ENCODE measurements at regions not wholly inside any gene's neighbourhood (a gene's known extent, or its start where the extent isn't known, plus 50 kb on each side); places are given as distances from the start of the nearest gene placed in this dataset.

DNA sequence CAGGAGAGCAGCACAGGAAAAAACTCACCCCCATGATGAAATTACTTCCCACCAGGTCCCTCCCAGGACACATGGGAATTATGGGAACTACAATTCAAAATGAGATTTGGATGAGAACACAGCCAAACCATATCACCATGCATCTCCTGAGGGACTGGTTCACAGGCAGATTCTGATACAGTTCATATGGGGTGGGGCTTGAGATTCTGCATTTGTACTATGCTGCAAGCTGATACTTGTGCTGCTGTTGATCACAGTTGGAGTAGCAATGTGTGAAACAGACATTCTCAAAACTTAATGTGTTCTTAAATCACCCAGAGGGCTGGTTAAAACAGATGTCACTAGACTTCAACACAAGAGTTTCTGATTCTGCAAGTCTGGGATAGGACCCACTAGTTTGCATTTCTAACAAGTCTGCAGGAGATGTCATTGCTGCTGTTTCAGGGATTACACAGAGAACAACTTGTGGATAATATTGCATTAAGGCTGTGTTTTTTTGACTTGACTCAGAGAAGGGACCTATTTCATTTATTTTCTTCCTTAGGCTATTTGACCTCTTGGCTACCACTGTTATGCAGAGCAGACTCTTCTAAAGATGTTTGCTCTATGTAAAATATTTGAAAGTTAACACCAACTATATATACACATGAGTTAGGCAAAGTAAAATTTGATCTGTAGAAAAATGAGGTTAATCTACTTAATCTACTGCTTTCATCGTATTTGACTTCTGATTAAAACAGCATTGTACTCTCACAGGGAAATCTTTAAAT is 194.2 kb upstream of the CNTN3 start:
- TF ChIP-seq, protein P1, sequence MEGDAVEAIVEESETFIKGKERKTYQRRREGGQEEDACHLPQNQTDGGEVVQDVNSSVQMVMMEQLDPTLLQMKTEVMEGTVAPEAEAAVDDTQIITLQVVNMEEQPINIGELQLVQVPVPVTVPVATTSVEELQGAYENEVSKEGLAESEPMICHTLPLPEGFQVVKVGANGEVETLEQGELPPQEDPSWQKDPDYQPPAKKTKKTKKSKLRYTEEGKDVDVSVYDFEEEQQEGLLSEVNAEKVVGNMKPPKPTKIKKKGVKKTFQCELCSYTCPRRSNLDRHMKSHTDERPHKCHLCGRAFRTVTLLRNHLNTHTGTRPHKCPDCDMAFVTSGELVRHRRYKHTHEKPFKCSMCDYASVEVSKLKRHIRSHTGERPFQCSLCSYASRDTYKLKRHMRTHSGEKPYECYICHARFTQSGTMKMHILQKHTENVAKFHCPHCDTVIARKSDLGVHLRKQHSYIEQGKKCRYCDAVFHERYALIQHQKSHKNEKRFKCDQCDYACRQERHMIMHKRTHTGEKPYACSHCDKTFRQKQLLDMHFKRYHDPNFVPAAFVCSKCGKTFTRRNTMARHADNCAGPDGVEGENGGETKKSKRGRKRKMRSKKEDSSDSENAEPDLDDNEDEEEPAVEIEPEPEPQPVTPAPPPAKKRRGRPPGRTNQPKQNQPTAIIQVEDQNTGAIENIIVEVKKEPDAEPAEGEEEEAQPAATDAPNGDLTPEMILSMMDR (conservative IDR thresholded peaks at IDR 0.05) = no peak
- no peak for TF ChIP-seq ZFX (IDR thresholded peaks at IDR 0.05)
